GM12891 (cell line): ENCODE measurements at regions not wholly inside any gene's neighbourhood (a gene's known extent, or its start where the extent isn't known, plus 50 kb on each side); places are given as distances from the start of the nearest gene placed in this dataset.

Experiments
- PAX5 ChIP-seq: IDR thresholded peaks from 2 replicates; pipeline ENCODE4 v1.6.1; 2011; ENCODE audit warnings: low read length, moderate library complexity, mild to moderate bottlenecking; ENCODE audit not compliant: insufficient read depth, severe bottlenecking
- POLR2A ChIP-seq: IDR thresholded peaks from 2 replicates; pipeline ENCODE4 v1.6.1; 2011; ENCODE audit warnings: low read depth, low read length, control low read depth
- POLR2AphosphoS5 ChIP-seq: IDR thresholded peaks from 2 replicates; pipeline ENCODE4 v1.6.1; 2011; ENCODE audit warnings: low read depth, low read length, control low read depth
- SPI1 ChIP-seq: IDR thresholded peaks from 2 replicates; pipeline ENCODE4 v1.6.1; 2011; ENCODE audit warnings: low read depth, low read length, control low read depth
- TAF1 ChIP-seq: IDR thresholded peaks from 2 replicates; pipeline ENCODE4 v1.6.1; 2011; ENCODE audit warnings: low read depth, low read length, control low read depth

DNA sequence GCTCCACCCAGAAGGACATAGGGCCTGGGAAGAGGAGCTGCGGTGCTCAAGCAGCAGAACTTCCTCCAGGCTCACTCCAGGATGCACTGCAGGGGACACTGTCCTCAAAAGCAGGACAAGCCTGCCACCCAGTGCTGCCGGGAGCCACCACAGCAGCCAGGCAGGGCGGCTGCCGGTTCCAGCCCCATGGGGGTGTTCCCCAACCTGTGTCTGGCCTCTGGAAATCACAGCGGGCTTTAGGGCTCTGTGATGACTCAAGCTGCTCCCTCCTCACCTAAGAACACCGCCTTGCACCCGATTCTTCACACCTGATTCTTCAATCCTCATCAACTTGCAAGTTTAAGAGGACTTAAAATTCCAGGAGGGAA, 71.9 kb upstream of the SLC6A11 start:
- TF ChIP-seq SPI1 (no peak), POLR2AphosphoS5 (no peak), POLR2A (no peak), TAF1 (no peak), PAX5 (no peak)
